HEK293 (cell line): ENCODE measurements at regions not wholly inside any gene's neighbourhood (a gene's known extent, or its start where the extent isn't known, plus 50 kb on each side); places are given as distances from the start of the nearest gene placed in this dataset.

Experiments
- CTCF ChIA-PET: fragments of 350-600 bp; formaldehyde crosslinking; extraction: SDS; loops from one replicate; lab custom pipeline; 2021; ENCODE audit warnings: antibody characterized with exemption; lab: Yijun Ruan, JAX
- POLR2A ChIA-PET: fragments of 300-600 bp; formaldehyde crosslinking; extraction: SDS; loops from one replicate; lab custom pipeline; 2020; ENCODE audit warnings: antibody characterized with exemption, inconsistent platforms; lab: Yijun Ruan, JAX
- H3K27ac ChIP-seq: fragments of 200-500 bp; sonication (Bioruptor generic); 2 replicates; pipeline ENCODE4 v1.5.1; 2014; ENCODE audit warnings: low read depth, low read length, control low read depth, inconsistent platforms; ENCODE audit errors: extremely low read depth
- H3K36me3 ChIP-seq, 2 experiments: fragments of 200-500 bp in 1 of 2; sonication (Bioruptor generic) in 1 of 2; 1 replicate in 1 of 2; 2 replicates in 1 of 2; pipeline ENCODE4 v1.5.1; 2014 to 2017; ENCODE audit warnings: inconsistent platforms in 2 of 2, low read length in 2 of 2; ENCODE audit not compliant: control insufficient read depth in 2 of 2, insufficient read depth in 1 of 2
- H3K4me1 ChIP-seq: fragments of 200-500 bp; sonication (Bioruptor generic); 2 replicates; pipeline ENCODE4 v1.5.1; 2014; ENCODE audit warnings: mild to moderate bottlenecking, low read length, inconsistent platforms; ENCODE audit not compliant: control insufficient read depth, insufficient read depth
- H3K4me3 ChIP-seq: 2 replicates; pipeline ENCODE4 v1.5.1; 2011; ENCODE audit warnings: low read depth, mild to moderate bottlenecking, control low read depth, low read length, moderate library complexity
- H3K9me3 ChIP-seq: fragments of 200-500 bp; sonication (Bioruptor generic); 2 replicates; pipeline ENCODE4 v1.5.1; 2014; ENCODE audit warnings: low read depth, low read length, inconsistent platforms; ENCODE audit not compliant: control insufficient read depth, insufficient read depth
- GLI2 ChIP-seq: fragments of 450-650 bp; formaldehyde crosslinking; IDR thresholded peaks from 2 replicates; pipeline ENCODE4; 2017; ENCODE audit warnings: missing biosample characterization, missing genetic modification characterization, low read depth, borderline replicate concordance
- PRDM2 ChIP-seq: fragments of 450-650 bp; formaldehyde crosslinking; IDR thresholded peaks from 2 replicates; pipeline ENCODE4 v1.5.1; 2016; ENCODE audit warnings: missing biosample characterization, missing genetic modification characterization, borderline replicate concordance
- REST ChIP-seq: fragments of 450-650 bp; formaldehyde crosslinking; IDR thresholded peaks from 2 replicates; pipeline ENCODE4 v1.5.1; 2016; ENCODE audit warnings: missing biosample characterization, missing genetic modification characterization
- SCRT1 ChIP-seq: fragments of 450-650 bp; formaldehyde crosslinking; IDR thresholded peaks from 2 replicates; pipeline ENCODE4 v1.5.1; 2016; ENCODE audit warnings: missing biosample characterization, missing genetic modification characterization, borderline replicate concordance
- ZBTB11 ChIP-seq: fragments of 450-650 bp; formaldehyde crosslinking; conservative IDR thresholded peaks from 2 replicates; pipeline ENCODE4 v1.5.1; 2016; ENCODE audit warnings: low read depth, missing biosample characterization, missing genetic modification characterization
- ZBTB17 ChIP-seq: fragments of 450-650 bp; formaldehyde crosslinking; IDR thresholded peaks from 2 replicates; pipeline ENCODE4 v1.5.1; 2016; ENCODE audit warnings: missing biosample characterization, missing genetic modification characterization
- ZBTB48 ChIP-seq: fragments of 450-650 bp; formaldehyde crosslinking; IDR thresholded peaks from 2 replicates; pipeline ENCODE4 v1.5.1; 2016; ENCODE audit warnings: missing biosample characterization, missing genetic modification characterization
- ZNF140 ChIP-seq: fragments of 450-650 bp; formaldehyde crosslinking; IDR thresholded peaks from 2 replicates; pipeline ENCODE4 v1.5.1; 2016; ENCODE audit warnings: missing biosample characterization, missing genetic modification characterization
- ZNF16 ChIP-seq: fragments of 450-650 bp; formaldehyde crosslinking; IDR thresholded peaks from 2 replicates; pipeline ENCODE4 v1.5.1; 2016; ENCODE audit warnings: low read depth, missing biosample characterization, missing genetic modification characterization
- ZNF341 ChIP-seq: fragments of 450-650 bp; formaldehyde crosslinking; IDR thresholded peaks from 2 replicates; pipeline ENCODE4; 2016; ENCODE audit warnings: low read depth, missing biosample characterization, missing genetic modification characterization
- ZNF366 ChIP-seq: fragments of 450-650 bp; formaldehyde crosslinking; conservative IDR thresholded peaks from 2 replicates; pipeline ENCODE4 v1.5.1; 2016; ENCODE audit warnings: missing biosample characterization, missing genetic modification characterization
- ZNF513 ChIP-seq: fragments of 450-650 bp; IDR thresholded peaks from 2 replicates; pipeline ENCODE4 v1.5.1; 2018; ENCODE audit warnings: missing biosample characterization, missing genetic modification characterization
- ZNF558 ChIP-seq: fragments of 450-650 bp; formaldehyde crosslinking; IDR thresholded peaks from 2 replicates; pipeline ENCODE4 v1.5.1; 2016; ENCODE audit warnings: missing biosample characterization, missing genetic modification characterization
- ZNF600 ChIP-seq: fragments of 450-650 bp; formaldehyde crosslinking; IDR thresholded peaks from 2 replicates; pipeline ENCODE4 v1.5.1; 2016; ENCODE audit warnings: missing biosample characterization, missing genetic modification characterization
- ZNF747 ChIP-seq: fragments of 450-650 bp; formaldehyde crosslinking; IDR thresholded peaks from 2 replicates; pipeline ENCODE4 v1.5.1; 2016; ENCODE audit warnings: missing biosample characterization, missing genetic modification characterization
- ZNF777 ChIP-seq: fragments of 450-650 bp; formaldehyde crosslinking; IDR thresholded peaks from 2 replicates; pipeline ENCODE4 v1.5.1; 2017; ENCODE audit warnings: missing biosample characterization, missing genetic modification characterization, borderline replicate concordance

- TF ChIP-seq REST (tag by site-specific recombination) (no peak), ZNF140 (tag by site-specific recombination) (no peak), ZNF600 (tag by site-specific recombination) (no peak), ZNF558 (tag by site-specific recombination) (no peak), ZNF16 (tag by site-specific recombination) (no peak), GLI2 (tag by site-specific recombination) (no peak), ZNF777 (tag by site-specific recombination) (no peak), SCRT1 (tag by site-specific recombination) (no peak)
Observed at GRCh38 chr6:19470333-19470732, 366.8 kb upstream of the ID4 start (continued).

GRCh38 chr6:19472153-19472552 is 365.0 kb upstream of the ID4 start:
- no peaks in the 10 kb centered on the region for H3K4me1 ChIP-seq
- no peak overlapping the region for H3K4me3 ChIP-seq
- CTCF ChIA-PET, result interaction anchor here (0.6 to 1.6 kb wide), 12 partner anchors 9 to 497 kb away, joined by 3 to 7 read pairs (median 4); no protein-coding TSS in a partner anchor
- H3K9me3 ChIP-seq, result no peaks in the 10 kb centered on the region; the same call in 1 of the 2 replicates
- no peaks in the 10 kb centered on the region for H3K36me3 ChIP-seq
- POLR2A ChIA-PET, result interaction anchor here (1.1 to 1.5 kb wide), 2 partner anchors 145 to 365 kb away, joined by 3 to 6 read pairs; partner anchors contain the start of gene ID4
- H3K27ac ChIP-seq, result no peak overlapping the region
- TF ChIP-seq ZNF513 (tag by site-specific recombination) (no peak), ZBTB48 (tag by site-specific recombination) (0 out of 2 replicates have a peak, but pooled peaks have one; percentile 22), ZNF366 (tag by site-specific recombination) (no peak), ZNF341 (tag by site-specific recombination) (no peak), ZBTB11 (tag by site-specific recombination) (no peak), ZBTB17 (tag by site-specific recombination) (no peak), PRDM2 (tag by site-specific recombination) (no peak), ZNF747 (tag by site-specific recombination) (no peak)
